ENCODE measurements at regions not wholly inside any gene's neighbourhood (a gene's known extent, or its start where the extent isn't known, plus 50 kb on each side); places are given as distances from the start of the nearest gene placed in this dataset.

- TF ChIP-seq CTCF (IDR thresholded peaks at IDR 0.05 in 4 of 5, conservative IDR thresholded peaks at IDR 0.05 in 1 of 5) (no peak), POLR2A (IDR thresholded peaks at IDR 0.05) (no peak)
Measured at GRCh38 chr13:44224450-44225149, 149.0 kb upstream of the SERP2 start.
